SK-N-SH (cell line): ENCODE measurements at regions not wholly inside any gene's neighbourhood (a gene's known extent, or its start where the extent isn't known, plus 50 kb on each side); places are given as distances from the start of the nearest gene placed in this dataset.

ENCODE experiments used
- CHD2 ChIP-seq: fragments of 150-350 bp; IDR thresholded peaks from 2 replicates; pipeline ENCODE4 v1.6.1; 2018; ENCODE audit warnings: low read length; ENCODE audit not compliant: partially characterized antibody
- CTCF ChIP-seq: fragments of 200-600 bp; sonication (generic); IDR thresholded peaks from 2 replicates; pipeline ENCODE4 v1.6.1; 2017; ENCODE audit warnings: antibody characterized with exemption, mild to moderate bottlenecking, moderate library complexity
- EP300 ChIP-seq, 2 experiments: IDR thresholded peaks; 2 replicates each; pipeline versions ENCODE4 v1.4.0 to v1.6.1; 2012; ENCODE audit warnings: borderline replicate concordance in 1 of 2, low read depth in 1 of 2, low read length in 1 of 2
- EZH2phosphoT487 ChIP-seq: fragments of 200-600 bp; sonication (generic); IDR thresholded peaks from 2 replicates; pipeline ENCODE4 v1.6.1; 2017; ENCODE audit warnings: low read depth, mixed run types, mild to moderate bottlenecking, antibody characterized with exemption, moderate library complexity, borderline replicate concordance
- FOSL2 ChIP-seq: IDR thresholded peaks from 2 replicates; pipeline ENCODE4 v1.4.0; 2012; ENCODE audit warnings: low read depth, mild to moderate bottlenecking, moderate library complexity, borderline replicate concordance
- GABPA ChIP-seq: IDR thresholded peaks from 2 replicates; pipeline ENCODE4 v1.4.0; 2012; ENCODE audit warnings: low read depth, mild to moderate bottlenecking
- JUND ChIP-seq: IDR thresholded peaks from 2 replicates; pipeline ENCODE4 v1.4.0; 2012
- MAX ChIP-seq: IDR thresholded peaks from 2 replicates; pipeline ENCODE4 v1.4.0; 2012; ENCODE audit warnings: low read depth
- MXI1 ChIP-seq: IDR thresholded peaks from 2 replicates; pipeline ENCODE4 v1.6.1; 2012; ENCODE audit warnings: mild to moderate bottlenecking, low read depth, low read length, improper control_type of control experiment
- PBX3 ChIP-seq: IDR thresholded peaks from 2 replicates; pipeline ENCODE4; 2012
- ZBTB33 ChIP-seq: IDR thresholded peaks from 2 replicates; pipeline ENCODE4 v1.4.0; 2012; ENCODE audit warnings: low read depth, borderline replicate concordance

GRCh38 chr3:103730744-103731143, 1295.9 kb downstream of the ZPLD1 start:
- TF ChIP-seq GABPA (no peak), ZBTB33 (no peak), CTCF (no peak), MAX (no peak), JUND (no peak), EZH2phosphoT487 (no peak), CHD2 (no peak), EP300 (IDR thresholded peaks at IDR 0.05; ENCODE audit: borderline replicate concordance in 1 of 2, low read depth in 1 of 2, low read length in 1 of 2) (no peak), MXI1 (no peak), PBX3 (no peak), FOSL2 (no peak)
